ENCODE measurements at regions not wholly inside any gene's neighbourhood (a gene's known extent, or its start where the extent isn't known, plus 50 kb on each side); places are given as distances from the start of the nearest gene placed in this dataset.

- intact Hi-C loops (cut with micrococcal nuclease) = no loop called here
- Mint-ChIP-seq H3K27ac (no peak overlapping the region), H3K27me3 (ENCODE audit: low read depth) (no peaks in the 10 kb centered on the region), H3K4me1 (ENCODE audit: low read depth) (no peaks in the 10 kb centered on the region), H3K4me3 (ENCODE audit: low read depth) (no peak overlapping the region), H3K9me3 (peaks cover 65% of the 10 kb centered on the region), H3K36me3 (ENCODE audit: low read depth) (no peaks in the 10 kb centered on the region)
- DNase-seq (ENCODE audit: low spot score) = no peak
These were observed 193.4 kb upstream of the NOVA1 start for GRCh38 chr14:26791117-26791806.

- DNase-seq (ENCODE audit: low spot score) = no peak
- Mint-ChIP-seq H3K4me3 (ENCODE audit: low read depth) (no peak overlapping the region), H3K36me3 (ENCODE audit: low read depth) (no peaks in the 10 kb centered on the region), H3K27ac (no peak overlapping the region), H3K4me1 (ENCODE audit: low read depth) (no peaks in the 10 kb centered on the region), H3K9me3 (peaks cover 62% of the 10 kb centered on the region), H3K27me3 (ENCODE audit: low read depth) (no peaks in the 10 kb centered on the region)
- intact Hi-C loops (cut with micrococcal nuclease) = no loop called here
These were observed 196.9 kb upstream of the NOVA1 start for GRCh38 chr14:26794731-26795130.

- no peaks in the 10 kb centered on the region for H3K27me3 Mint-ChIP-seq (ENCODE audit: low read depth)
- H3K4me1 Mint-ChIP-seq (ENCODE audit: low read depth) = no peaks in the 10 kb centered on the region
- H3K4me3 Mint-ChIP-seq (ENCODE audit: low read depth) = no peak overlapping the region
- intact Hi-C loops (cut with micrococcal nuclease) = no loop called here
- no peak for DNase-seq (ENCODE audit: low spot score)
- H3K36me3 Mint-ChIP-seq (ENCODE audit: low read depth) = no peaks in the 10 kb centered on the region
- no peak overlapping the region for H3K27ac Mint-ChIP-seq
- H3K9me3 Mint-ChIP-seq = peaks cover 55% of the 10 kb centered on the region
These were observed 210.6 kb upstream of the NOVA1 start for GRCh38 chr14:26808407-26808806.

- H3K36me3 Mint-ChIP-seq (ENCODE audit: low read depth) = no peaks in the 10 kb centered on the region
- intact Hi-C loops (cut with micrococcal nuclease) = no loop called here
- no peak overlapping the region for H3K27ac Mint-ChIP-seq
- no peak overlapping the region for H3K4me3 Mint-ChIP-seq (ENCODE audit: low read depth)
- DNase-seq (ENCODE audit: low spot score) = no peak
- H3K4me1 Mint-ChIP-seq (ENCODE audit: low read depth) = no peaks in the 10 kb centered on the region
- H3K9me3 Mint-ChIP-seq = peaks cover 53% of the 10 kb centered on the region
- H3K27me3 Mint-ChIP-seq (ENCODE audit: low read depth) = no peaks in the 10 kb centered on the region
These were observed 212.8 kb upstream of the NOVA1 start for GRCh38 chr14:26810631-26811030.

- intact Hi-C loops (cut with micrococcal nuclease) = no loop called here
These were observed 214.0 kb upstream of the NOVA1 start for GRCh38 chr14:26811756-26812305.

GRCh38 chr14:26820138-26820537 is 222.3 kb upstream of the NOVA1 start:
- Mint-ChIP-seq H3K4me3 (ENCODE audit: low read depth) (no peak overlapping the region), H3K4me1 (ENCODE audit: low read depth) (no peaks in the 10 kb centered on the region), H3K27me3 (ENCODE audit: low read depth) (no peaks in the 10 kb centered on the region), H3K27ac (no peak overlapping the region), H3K9me3 (peaks cover 44% of the 10 kb centered on the region), H3K36me3 (ENCODE audit: low read depth) (no peaks in the 10 kb centered on the region)
- DNase-seq (ENCODE audit: low spot score) = no peak
- intact Hi-C loops (cut with micrococcal nuclease) = no loop called here

More at GRCh38 chr14:26811756-26812305, 214.0 kb upstream of the NOVA1 start:
- Mint-ChIP-seq H3K27ac (no peak overlapping the region), H3K4me1 (ENCODE audit: low read depth) (no peaks in the 10 kb centered on the region), H3K9me3 (peaks cover 52% of the 10 kb centered on the region), H3K27me3 (ENCODE audit: low read depth) (no peaks in the 10 kb centered on the region), H3K4me3 (ENCODE audit: low read depth) (no peak overlapping the region), H3K36me3 (ENCODE audit: low read depth) (no peaks in the 10 kb centered on the region)
- DNase-seq (ENCODE audit: low spot score) = no peak

- Mint-ChIP-seq H3K27ac (no peak overlapping the region), H3K9me3 (peaks cover 42% of the 10 kb centered on the region), H3K4me1 (ENCODE audit: low read depth) (no peaks in the 10 kb centered on the region), H3K36me3 (ENCODE audit: low read depth) (no peaks in the 10 kb centered on the region), H3K27me3 (ENCODE audit: low read depth) (no peaks in the 10 kb centered on the region), H3K4me3 (ENCODE audit: low read depth) (no peak overlapping the region)
- DNase-seq (ENCODE audit: low spot score) = no peak
- intact Hi-C loops (cut with micrococcal nuclease) = no loop called here
These were observed 222.7 kb upstream of the NOVA1 start for GRCh38 chr14:26820572-26820971.

GRCh38 chr14:26828741-26829140 is 230.9 kb upstream of the NOVA1 start:
- H3K4me3 Mint-ChIP-seq (ENCODE audit: low read depth) = no peak overlapping the region
- H3K36me3 Mint-ChIP-seq (ENCODE audit: low read depth) = no peaks in the 10 kb centered on the region
- H3K9me3 Mint-ChIP-seq = peaks cover 52% of the 10 kb centered on the region
- H3K4me1 Mint-ChIP-seq (ENCODE audit: low read depth) = no peaks in the 10 kb centered on the region
- intact Hi-C loops (cut with micrococcal nuclease) = no loop called here
- H3K27ac Mint-ChIP-seq = no peak overlapping the region
- no peaks in the 10 kb centered on the region for H3K27me3 Mint-ChIP-seq (ENCODE audit: low read depth)
- DNase-seq (ENCODE audit: low spot score) = no peak

- Mint-ChIP-seq H3K4me1 (ENCODE audit: low read depth) (no peaks in the 10 kb centered on the region), H3K4me3 (ENCODE audit: low read depth) (no peak overlapping the region), H3K36me3 (ENCODE audit: low read depth) (no peaks in the 10 kb centered on the region), H3K27ac (no peak overlapping the region), H3K27me3 (ENCODE audit: low read depth) (no peaks in the 10 kb centered on the region), H3K9me3 (peaks cover 38% of the 10 kb centered on the region)
- intact Hi-C loops (cut with micrococcal nuclease) = no loop called here
- DNase-seq (ENCODE audit: low spot score) = no peak
These were observed 235.9 kb upstream of the NOVA1 start for GRCh38 chr14:26833621-26834176.

GRCh38 chr14:26835979-26836570 is 238.2 kb upstream of the NOVA1 start:
- DNase-seq (ENCODE audit: low spot score) = no peak
- intact Hi-C loops (cut with micrococcal nuclease) = no loop called here
- H3K4me1 Mint-ChIP-seq (ENCODE audit: low read depth) = no peaks in the 10 kb centered on the region
- no peaks in the 10 kb centered on the region for H3K36me3 Mint-ChIP-seq (ENCODE audit: low read depth)
- H3K27me3 Mint-ChIP-seq (ENCODE audit: low read depth) = no peaks in the 10 kb centered on the region
- no peak overlapping the region for H3K4me3 Mint-ChIP-seq (ENCODE audit: low read depth)
- H3K27ac Mint-ChIP-seq = no peak overlapping the region
- peaks cover 37% of the 10 kb centered on the region for H3K9me3 Mint-ChIP-seq

- Mint-ChIP-seq H3K4me3 (ENCODE audit: low read depth) (no peak overlapping the region), H3K4me1 (ENCODE audit: low read depth) (no peaks in the 10 kb centered on the region), H3K36me3 (ENCODE audit: low read depth) (no peaks in the 10 kb centered on the region), H3K27ac (no peak overlapping the region), H3K9me3 (peaks cover 43% of the 10 kb centered on the region), H3K27me3 (ENCODE audit: low read depth) (no peaks in the 10 kb centered on the region)
- intact Hi-C loops (cut with micrococcal nuclease) = no loop called here
- DNase-seq (ENCODE audit: low spot score) = no peak
These were observed 241.6 kb upstream of the NOVA1 start for GRCh38 chr14:26839481-26839880.

- H3K36me3 Mint-ChIP-seq (ENCODE audit: low read depth) = no peaks in the 10 kb centered on the region
- DNase-seq (ENCODE audit: low spot score) = no peak
- intact Hi-C loops (cut with micrococcal nuclease) = no loop called here
- no peaks in the 10 kb centered on the region for H3K27me3 Mint-ChIP-seq (ENCODE audit: low read depth)
- H3K27ac Mint-ChIP-seq = no peak overlapping the region
- no peak overlapping the region for H3K4me3 Mint-ChIP-seq (ENCODE audit: low read depth)
- H3K4me1 Mint-ChIP-seq (ENCODE audit: low read depth) = no peaks in the 10 kb centered on the region
- H3K9me3 Mint-ChIP-seq = peaks cover 45% of the 10 kb centered on the region
These were observed 243.5 kb upstream of the NOVA1 start for GRCh38 chr14:26841326-26841725.
